SU-DHL-6 (cell line): ENCODE measurements at regions not wholly inside any gene's neighbourhood (a gene's known extent, or its start where the extent isn't known, plus 50 kb on each side); places are given as distances from the start of the nearest gene placed in this dataset.

ENCODE experiments used
- EZH2phosphoT487 ChIP-seq: fragments of 200-600 bp; sonication (generic), shearing (Covaris generic); conservative IDR thresholded peaks from 2 replicates; pipeline ENCODE4 v1.6.1; 2018; ENCODE audit warnings: mild to moderate bottlenecking, antibody characterized with exemption, low read length, moderate library complexity, mixed read lengths
- TF ChIP-seq, protein P1 (sequence below): fragments of 200-600 bp; sonication (generic); IDR thresholded peaks from one replicate; pipeline ENCODE4 v1.5.1; 2017; ENCODE audit warnings: antibody characterized with exemption, mild to moderate bottlenecking, low read length, moderate library complexity; ENCODE audit not compliant: insufficient read depth, poor library complexity, severe bottlenecking

DNA sequence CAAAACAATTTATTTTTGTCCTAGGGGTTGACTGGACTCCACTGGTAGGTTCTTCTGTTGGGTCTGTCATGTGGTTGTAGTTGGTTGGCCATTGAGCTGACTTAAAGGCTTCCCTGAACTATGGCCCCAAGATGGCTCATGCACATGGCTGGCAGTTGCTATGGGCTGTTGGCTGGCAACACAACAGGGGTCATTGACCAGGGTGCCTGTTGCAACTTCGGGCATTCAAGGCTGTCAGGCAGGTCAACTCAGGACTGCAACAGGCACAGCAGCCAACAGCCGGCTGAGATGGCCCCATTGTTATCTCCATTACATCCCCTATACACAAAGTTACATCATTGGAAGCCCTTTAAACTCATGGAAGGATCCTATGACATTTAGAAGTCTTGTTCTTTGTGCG lies 109.7 kb upstream of the CPEB2 start:
- TF ChIP-seq, protein P1, sequence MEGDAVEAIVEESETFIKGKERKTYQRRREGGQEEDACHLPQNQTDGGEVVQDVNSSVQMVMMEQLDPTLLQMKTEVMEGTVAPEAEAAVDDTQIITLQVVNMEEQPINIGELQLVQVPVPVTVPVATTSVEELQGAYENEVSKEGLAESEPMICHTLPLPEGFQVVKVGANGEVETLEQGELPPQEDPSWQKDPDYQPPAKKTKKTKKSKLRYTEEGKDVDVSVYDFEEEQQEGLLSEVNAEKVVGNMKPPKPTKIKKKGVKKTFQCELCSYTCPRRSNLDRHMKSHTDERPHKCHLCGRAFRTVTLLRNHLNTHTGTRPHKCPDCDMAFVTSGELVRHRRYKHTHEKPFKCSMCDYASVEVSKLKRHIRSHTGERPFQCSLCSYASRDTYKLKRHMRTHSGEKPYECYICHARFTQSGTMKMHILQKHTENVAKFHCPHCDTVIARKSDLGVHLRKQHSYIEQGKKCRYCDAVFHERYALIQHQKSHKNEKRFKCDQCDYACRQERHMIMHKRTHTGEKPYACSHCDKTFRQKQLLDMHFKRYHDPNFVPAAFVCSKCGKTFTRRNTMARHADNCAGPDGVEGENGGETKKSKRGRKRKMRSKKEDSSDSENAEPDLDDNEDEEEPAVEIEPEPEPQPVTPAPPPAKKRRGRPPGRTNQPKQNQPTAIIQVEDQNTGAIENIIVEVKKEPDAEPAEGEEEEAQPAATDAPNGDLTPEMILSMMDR: no peak
- TF ChIP-seq EZH2phosphoT487: no peak
